Lower lobe of right lung (tissue), 2 donors: ENCODE measurements at regions not wholly inside any gene's neighbourhood (a gene's known extent, or its start where the extent isn't known, plus 50 kb on each side); places are given as distances from the start of the nearest gene placed in this dataset.
A peak's percentile ranks its signal among the peaks of the same experiment; 100 is the strongest.

Experiments
- ATAC-seq, 2 donors: fragments of 200-7000 bp; cut with Tn5 transposase; one replicate each; pipeline ENCODE4 v1.9.1; 2020 to 2022; ENCODE audit warnings: mild to moderate bottlenecking in 2 of 2, moderate library complexity in 2 of 2
- DNase-seq: peaks from one replicate; pipeline ENCODE4 v3.0.0-alpha.2; 2020
- H3K27ac ChIP-seq: fragments of 200-600 bp; one replicate; pipeline ENCODE4 v1.8.0; 2022
- H3K27me3 ChIP-seq: fragments of 200-600 bp; one replicate; pipeline ENCODE4 v1.8.0; 2022; ENCODE audit warnings: low read depth
- H3K36me3 ChIP-seq: fragments of 200-600 bp; one replicate; pipeline ENCODE4 v1.8.0; 2022; ENCODE audit warnings: mild to moderate bottlenecking
- H3K4me1 ChIP-seq: fragments of 200-600 bp; one replicate; pipeline ENCODE4 v1.8.0; 2022
- H3K4me3 ChIP-seq: fragments of 200-600 bp; one replicate; pipeline ENCODE4 v1.8.0; 2022; ENCODE audit warnings: mild to moderate bottlenecking
- H3K9me3 ChIP-seq: fragments of 200-600 bp; one replicate; pipeline ENCODE4 v1.8.0; 2022
- CTCF ChIP-seq: fragments of 200-600 bp; IDR thresholded peaks from one replicate; pipeline ENCODE4 v1.8.0; 2022; ENCODE audit warnings: antibody characterized with exemption, mild to moderate bottlenecking
- intact Hi-C: fragments of 100-400 bp; cut with DNase I; formaldehyde crosslinking; loops from one replicate; pipeline ENCODE4 v1.11.0; 2022
- donor health status: DM: no; HTN: yes; CAD: no; lungs with severe emphysema.

GRCh38 chr20:22495789-22496188 is 88.6 kb downstream of the FOXA2 start:
- Histone ChIP-seq H3K36me3 (no peaks in the 10 kb centered on the region), H3K9me3 (no peaks in the 10 kb centered on the region), H3K4me3 (no peak overlapping the region), H3K27me3 (no peaks in the 10 kb centered on the region), H3K4me1 (no peaks in the 10 kb centered on the region), H3K27ac (no peak overlapping the region)
- intact Hi-C loops = no loop called here
- DNase-seq (no peak), ATAC-seq (no peak)
- TF ChIP-seq CTCF = no peak

DNA sequence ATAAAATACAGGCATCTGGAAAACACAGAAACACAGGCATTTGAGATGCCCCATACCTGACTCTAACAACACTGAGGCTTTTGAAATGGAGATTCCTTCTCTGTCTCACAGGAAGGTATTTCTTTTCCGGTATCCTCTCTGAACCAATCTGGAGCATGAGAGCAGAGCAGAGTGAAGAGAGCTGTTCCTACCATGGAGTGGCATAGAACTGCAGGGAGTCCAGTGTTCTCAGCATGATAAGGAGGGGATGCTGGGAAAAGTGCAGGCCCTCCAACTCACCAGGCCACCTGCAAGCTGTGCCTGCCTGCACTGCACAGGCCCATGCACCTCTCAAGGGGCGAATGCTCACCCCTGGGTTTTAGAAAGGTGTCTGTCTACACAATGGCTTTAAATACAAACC is 89.2 kb downstream of the FOXA2 start:
- no peak for TF ChIP-seq CTCF
- intact Hi-C loops = no loop called here
- no peak overlapping the region for H3K4me3 ChIP-seq

DNA sequence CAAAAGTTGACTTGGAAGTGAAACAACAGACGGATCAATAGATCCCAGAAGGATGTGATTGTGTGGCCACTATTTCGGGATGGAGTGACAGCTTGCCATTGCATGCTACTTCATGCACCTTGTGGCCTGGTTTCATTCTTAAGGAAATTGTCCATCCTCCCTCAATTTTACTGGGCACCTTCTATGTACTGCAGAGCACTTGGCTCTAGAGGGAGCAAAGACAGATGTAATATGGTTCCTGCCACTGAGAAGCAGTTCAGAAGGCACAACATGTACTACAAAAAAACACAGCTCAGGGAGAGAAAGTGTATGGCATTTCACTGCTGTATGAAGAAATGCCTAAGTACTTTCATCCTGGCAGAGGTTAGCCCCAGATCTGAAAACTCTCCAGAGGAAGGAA is 91.9 kb downstream of the FOXA2 start:
- Histone ChIP-seq H3K36me3 (no peaks in the 10 kb centered on the region), H3K27ac (no peak overlapping the region), H3K27me3 (no peaks in the 10 kb centered on the region), H3K9me3 (no peaks in the 10 kb centered on the region), H3K4me3 (no peak overlapping the region), H3K4me1 (no peaks in the 10 kb centered on the region)
- DNase-seq (no peak), ATAC-seq (no peak)
- TF ChIP-seq CTCF = no peak
- intact Hi-C loops = no loop called here

More for the DNA sequence above, 89.2 kb downstream of the FOXA2 start:
- H3K27me3 ChIP-seq = no peaks in the 10 kb centered on the region
- H3K27ac ChIP-seq = no peak overlapping the region
- H3K9me3 ChIP-seq = no peaks in the 10 kb centered on the region
- H3K36me3 ChIP-seq = no peaks in the 10 kb centered on the region
- DNase-seq (no peak), ATAC-seq (no peak)
- H3K4me1 ChIP-seq = no peaks in the 10 kb centered on the region

GRCh38 chr20:22491194-22491505 is 93.2 kb downstream of the FOXA2 start:
- no peaks in the 10 kb centered on the region for H3K27me3 ChIP-seq
- TF ChIP-seq CTCF = no peak
- H3K36me3 ChIP-seq = no peaks in the 10 kb centered on the region
- no peak overlapping the region for H3K4me3 ChIP-seq
- H3K27ac ChIP-seq = peak overlapping the region; percentile 73
- H3K4me1 ChIP-seq = no peaks in the 10 kb centered on the region
- H3K9me3 ChIP-seq = no peaks in the 10 kb centered on the region
- DNase-seq = no peak
- no peak for ATAC-seq
- intact Hi-C loops = no loop called here

- Histone ChIP-seq H3K36me3 (no peaks in the 10 kb centered on the region), H3K27ac (peak overlapping the region; percentile 73), H3K9me3 (no peaks in the 10 kb centered on the region), H3K4me3 (no peak overlapping the region), H3K27me3 (no peaks in the 10 kb centered on the region), H3K4me1 (no peaks in the 10 kb centered on the region)
- DNase-seq (peak; percentile 80), ATAC-seq (peak; percentile 92 to 94)
- no peak for TF ChIP-seq CTCF
- intact Hi-C loops = no loop called here
These were observed 93.8 kb downstream of the FOXA2 start for GRCh38 chr20:22490287-22491193.
